SK-N-MC (cell line): ENCODE measurements at regions not wholly inside any gene's neighbourhood (a gene's known extent, or its start where the extent isn't known, plus 50 kb on each side); places are given as distances from the start of the nearest gene placed in this dataset.

ENCODE experiments used
- EZH2 ChIP-seq: fragments of 200-600 bp; sonication (generic); IDR thresholded peaks from one replicate; pipeline ENCODE4 v1.6.1; 2017; ENCODE audit warnings: antibody characterized with exemption
- FOXP2 ChIP-seq: optimal IDR thresholded peaks from 2 replicates; pipeline ENCODE3; 2011; ENCODE audit warnings: mild to moderate bottlenecking, moderate library complexity; ENCODE audit not compliant: insufficient read depth; ENCODE audit errors: extremely low read length, control extremely low read depth
- POLR2AphosphoS5 ChIP-seq: IDR thresholded peaks from 2 replicates; pipeline ENCODE4 v1.6.1; 2012; ENCODE audit warnings: mild to moderate bottlenecking, low read depth, low read length, borderline replicate concordance

GRCh38 chr13:72146816-72147215 lies 279.8 kb upstream of the DACH1 start:
- TF ChIP-seq FOXP2 (no peak), POLR2AphosphoS5 (no peak), EZH2 (no peak)
